PC-9 (cell line): ENCODE measurements at regions not wholly inside any gene's neighbourhood (a gene's known extent, or its start where the extent isn't known, plus 50 kb on each side); places are given as distances from the start of the nearest gene placed in this dataset.

Experiments used
- BruUV-seq: library from RNA; stranded (reverse); fragments of 400-500 nt; replicated peaks from 2 replicates; lab custom pipeline; 2021; lab: Mats Ljungman, UMichigan
- CTCF ChIA-PET: fragments of 300-600 bp; sonication (Branson Sonifier 250); formaldehyde crosslinking; loops from one replicate; lab custom pipeline; 2022; ENCODE audit warnings: antibody characterized with exemption; lab: Charles Lee
- POLR2A ChIA-PET: fragments of 300-600 bp; sonication (Branson Sonifier 250); formaldehyde crosslinking; loops from one replicate; lab custom pipeline; 2022; ENCODE audit warnings: antibody characterized with exemption; ENCODE audit not compliant: unreplicated experiment; lab: Charles Lee
- DNase-seq, 2 experiments: peaks; one replicate each; pipeline versions ENCODE4 v3.0.0 to v3.0.0-alpha.2; 2015 to 2022; ENCODE audit warnings: mixed read lengths in 1 of 2
- H2AFZ ChIP-seq: fragments of 200-600 bp; sonication (generic); 2 replicates; pipeline ENCODE4 v1.8.1; 2017; ENCODE audit warnings: antibody characterized with exemption
- H3F3A ChIP-seq: fragments of 200-600 bp; sonication (generic); 2 replicates; pipeline ENCODE4 v1.8.1; 2017; ENCODE audit warnings: antibody characterized with exemption, mild to moderate bottlenecking, low read depth; ENCODE audit not compliant: insufficient read depth
- H3K27ac ChIP-seq: fragments of 200-600 bp; sonication (generic); 2 replicates; pipeline ENCODE4 v1.6.1; 2016; ENCODE audit warnings: mixed run types
- H3K27me3 ChIP-seq: fragments of 200-600 bp; sonication (generic); 2 replicates; pipeline ENCODE4 v1.6.1; 2016; ENCODE audit warnings: low read depth, mixed run types; ENCODE audit not compliant: insufficient read depth
- H3K36me3 ChIP-seq: fragments of 200-600 bp; sonication (generic); 2 replicates; pipeline ENCODE4 v1.6.1; 2016; ENCODE audit warnings: low read depth, mixed run types
- H3K4me1 ChIP-seq: fragments of 200-600 bp; sonication (generic); replicated peaks from 2 replicates; pipeline ENCODE4 v1.6.1; 2016; ENCODE audit warnings: mixed run types; ENCODE audit not compliant: insufficient read depth
- H3K4me2 ChIP-seq: fragments of 200-600 bp; sonication (generic); 2 replicates; pipeline ENCODE4 v1.6.1; 2017; ENCODE audit warnings: mixed run types
- H3K4me3 ChIP-seq: fragments of 200-600 bp; sonication (generic); 2 replicates; pipeline ENCODE4 v1.6.1; 2016; ENCODE audit warnings: mixed run types
- H3K79me2 ChIP-seq: fragments of 200-600 bp; sonication (generic); 2 replicates; pipeline ENCODE4 v1.6.1; 2017; ENCODE audit warnings: low read depth, mixed run types
- H3K9me2 ChIP-seq: fragments of 200-600 bp; sonication (generic); 2 replicates; pipeline ENCODE4 v1.8.1; 2017; ENCODE audit warnings: mild to moderate bottlenecking; ENCODE audit not compliant: insufficient read depth
- H3K9me3 ChIP-seq: fragments of 200-600 bp; sonication (generic); 2 replicates; pipeline ENCODE4 v1.8.1; 2016; ENCODE audit warnings: low read depth; ENCODE audit not compliant: insufficient read depth
- H4K20me1 ChIP-seq: fragments of 200-600 bp; sonication (generic); 2 replicates; pipeline ENCODE4 v1.8.1; 2017; ENCODE audit not compliant: insufficient read depth
- CTCF ChIP-seq: fragments of 200-600 bp; sonication (generic); conservative IDR thresholded peaks from 2 replicates; pipeline ENCODE4 v1.6.1; 2017; ENCODE audit warnings: mixed run types, antibody characterized with exemption, mild to moderate bottlenecking, moderate library complexity
- EZH2 ChIP-seq: fragments of 200-600 bp; sonication (generic); IDR thresholded peaks from 2 replicates; pipeline ENCODE4 v1.8.0; 2017; ENCODE audit warnings: antibody characterized with exemption, low read depth
- intact Hi-C: fragments of 100-400 bp; cut with micrococcal nuclease; formaldehyde crosslinking; loops from one replicate; pipeline ENCODE4 v1.10.0; 2022; ENCODE audit not compliant: unreplicated experiment

GRCh38 chr13:24096659-24097058, 63.9 kb upstream of the SPATA13 start:
- intact Hi-C loops: no loop called here

GRCh38 chr13:24097064-24097463, 63.5 kb upstream of the SPATA13 start:
- H4K20me1 ChIP-seq: no peaks in the 10 kb centered on the region
- no peaks in the 10 kb centered on the region for H3K27me3 ChIP-seq
- CTCF ChIA-PET: no interaction called here
- intact Hi-C loops: no loop called here
- DNase-seq: peak in 1 of 2 experiments; percentile 59
- peak overlapping the region; percentile 48 for H3K27ac ChIP-seq
- no peak overlapping the region; the same call in 1 of the 2 replicates for H2AFZ ChIP-seq
- TF ChIP-seq CTCF (no peak), EZH2 (no peak)
- H3K4me3 ChIP-seq: no peak overlapping the region
- no peaks in the 10 kb centered on the region; the same call in 1 of the 2 replicates for H3F3A ChIP-seq
- BruUV-seq: no TSS peak
- H3K79me2 ChIP-seq: no peaks in the 10 kb centered on the region
- POLR2A ChIA-PET: no interaction called here
- no peaks in the 10 kb centered on the region for H3K9me3 ChIP-seq
- H3K4me1 ChIP-seq: peaks cover 15% of the 10 kb centered on the region
- peaks cover 4% of the 10 kb centered on the region; the same call in 1 of the 2 replicates for H3K9me2 ChIP-seq
- H3K36me3 ChIP-seq: no peaks in the 10 kb centered on the region
- H3K4me2 ChIP-seq: peak overlapping the region; percentile 22; the same call in 1 of the 2 replicates

More at GRCh38 chr13:24096659-24097058, 63.9 kb upstream of the SPATA13 start:
- no peaks in the 10 kb centered on the region for H4K20me1 ChIP-seq
- POLR2A ChIA-PET: no interaction called here
- H3F3A ChIP-seq: no peaks in the 10 kb centered on the region; the same call in 1 of the 2 replicates
- H3K79me2 ChIP-seq: no peaks in the 10 kb centered on the region
- H3K9me2 ChIP-seq: peaks cover 3% of the 10 kb centered on the region; the same call in 1 of the 2 replicates
- CTCF ChIA-PET: no interaction called here
- BruUV-seq: no TSS peak
- no peak overlapping the region for H3K4me3 ChIP-seq
- no peaks in the 10 kb centered on the region for H3K27me3 ChIP-seq
- DNase-seq: no peak
- peak overlapping the region; percentile 22; the same call in 1 of the 2 replicates for H3K4me2 ChIP-seq
- TF ChIP-seq EZH2 (no peak), CTCF (no peak)
- no peak overlapping the region; the same call in 1 of the 2 replicates for H2AFZ ChIP-seq
- no peaks in the 10 kb centered on the region for H3K9me3 ChIP-seq
- H3K4me1 ChIP-seq: peaks cover 15% of the 10 kb centered on the region
- peak overlapping the region; percentile 48; the same call in 1 of the 2 replicates for H3K27ac ChIP-seq
- no peaks in the 10 kb centered on the region for H3K36me3 ChIP-seq

- H3K9me2 ChIP-seq: peaks cover 4% of the 10 kb centered on the region; the same call in 1 of the 2 replicates
- no peaks in the 10 kb centered on the region for H4K20me1 ChIP-seq
- H3K36me3 ChIP-seq: no peaks in the 10 kb centered on the region
- H3K79me2 ChIP-seq: no peaks in the 10 kb centered on the region
- peak overlapping the region; percentile 22; the same call in 1 of the 2 replicates for H3K4me2 ChIP-seq
- TF ChIP-seq EZH2 (no peak), CTCF (no peak)
- H3K4me3 ChIP-seq: no peak overlapping the region
- BruUV-seq: no TSS peak
- no peak for DNase-seq
- intact Hi-C loops: no loop called here
- POLR2A ChIA-PET: no interaction called here
- no peaks in the 10 kb centered on the region; the same call in 1 of the 2 replicates for H3F3A ChIP-seq
- H3K27me3 ChIP-seq: no peaks in the 10 kb centered on the region
- H3K4me1 ChIP-seq: peaks cover 15% of the 10 kb centered on the region
- no peaks in the 10 kb centered on the region for H3K9me3 ChIP-seq
- H2AFZ ChIP-seq: no peak overlapping the region; the same call in 1 of the 2 replicates
- CTCF ChIA-PET: no interaction called here
- peak overlapping the region; percentile 48 for H3K27ac ChIP-seq
Measured at GRCh38 chr13:24097667-24098066, 62.9 kb upstream of the SPATA13 start.
